Keratinocyte (primary cell): ENCODE measurements at regions not wholly inside any gene's neighbourhood (a gene's known extent, or its start where the extent isn't known, plus 50 kb on each side); places are given as distances from the start of the nearest gene placed in this dataset.

Source experiments
- DNase-seq: peaks from one replicate; pipeline ENCODE4 v3.0.0-alpha.2; 2011; ENCODE audit warnings: low read depth, missing footprints, low spot score
- FAIRE-seq: peaks from 2 replicates; lab custom pipeline; 2011; peaks lifted over from hg19 to GRCh38; lab: Jason Lieb, UNC
- H2AFZ ChIP-seq: 2 replicates; pipeline ENCODE4 v1.6.0; 2012; ENCODE audit warnings: low read length, control low read depth, inconsistent platforms; ENCODE audit not compliant: control insufficient read depth
- H3K27ac ChIP-seq: 2 replicates; pipeline ENCODE4 v1.5.1; 2011; ENCODE audit warnings: low read length; ENCODE audit not compliant: control insufficient read depth, insufficient read depth
- H3K27me3 ChIP-seq: 3 replicates; pipeline ENCODE4 v1.6.0; 2011; ENCODE audit warnings: low read length; ENCODE audit not compliant: control insufficient read depth, insufficient read depth; ENCODE audit errors: extremely low read depth
- H3K36me3 ChIP-seq, 2 experiments: 2 replicates in 1 of 2; 3 replicates in 1 of 2; pipeline ENCODE4 v1.5.1; 2011; ENCODE audit warnings: low read length in 2 of 2, mild to moderate bottlenecking in 1 of 2; ENCODE audit not compliant: control insufficient read depth in 2 of 2, insufficient read depth in 2 of 2; ENCODE audit errors: extremely low read depth in 1 of 2
- H3K4me1 ChIP-seq: 3 replicates; pipeline ENCODE4 v1.5.1; 2011; ENCODE audit warnings: low read length; ENCODE audit not compliant: control insufficient read depth, insufficient read depth; ENCODE audit errors: extremely low read depth
- H3K4me2 ChIP-seq: 3 replicates; pipeline ENCODE4 v1.6.0; 2011; ENCODE audit warnings: low read depth, low read length; ENCODE audit not compliant: control insufficient read depth, insufficient read depth; ENCODE audit errors: extremely low read depth
- H3K4me3 ChIP-seq, 3 experiments: fragments of 200-600 bp in 1 of 3; sonication (generic) in 1 of 3; 2 replicates in 2 of 3; 3 replicates in 1 of 3; pipeline ENCODE4 v1.5.1; 2011 to 2016; ENCODE audit warnings: low read length in 3 of 3, mild to moderate bottlenecking in 3 of 3, control low read depth in 2 of 3, inconsistent platforms in 1 of 3, low read depth in 1 of 3, mixed read lengths in 1 of 3, mixed run types in 1 of 3, moderate library complexity in 1 of 3; ENCODE audit not compliant: control insufficient read depth in 2 of 3, insufficient read depth in 2 of 3; ENCODE audit errors: extremely low read depth in 1 of 3
- H3K79me2 ChIP-seq: 2 replicates; pipeline ENCODE4 v1.6.0; 2012; ENCODE audit warnings: low read length; ENCODE audit not compliant: control insufficient read depth, insufficient read depth
- H3K9ac ChIP-seq: 3 replicates; pipeline ENCODE4 v1.6.0; 2011; ENCODE audit warnings: low read length; ENCODE audit not compliant: control insufficient read depth, insufficient read depth; ENCODE audit errors: extremely low read depth
- H3K9me1 ChIP-seq: 3 replicates; pipeline ENCODE4 v1.6.0; 2011; ENCODE audit warnings: low read length; ENCODE audit not compliant: control insufficient read depth, insufficient read depth; ENCODE audit errors: extremely low read depth
- H3K9me3 ChIP-seq: 2 replicates; pipeline ENCODE4 v1.5.1; 2012; ENCODE audit warnings: low read depth, low read length; ENCODE audit not compliant: control insufficient read depth
- H4K20me1 ChIP-seq: 3 replicates; pipeline ENCODE4 v1.6.0; 2011; ENCODE audit warnings: low read length; ENCODE audit not compliant: control insufficient read depth, insufficient read depth; ENCODE audit errors: extremely low read depth
- CTCF ChIP-seq, 3 experiments: IDR thresholded peaks in 1 of 3; conservative IDR thresholded peaks in 1 of 3; optimal IDR thresholded peaks in 1 of 3; 2 replicates in 2 of 3; 3 replicates in 1 of 3; pipeline versions ENCODE3 to v1.5.1; 2011; ENCODE audit warnings: low read length in 3 of 3, mild to moderate bottlenecking in 3 of 3, moderate library complexity in 2 of 3, control low read depth in 1 of 3, inconsistent platforms in 1 of 3; ENCODE audit not compliant: insufficient read depth in 2 of 3; ENCODE audit errors: extremely low read depth in 1 of 3
- EZH2 ChIP-seq: IDR thresholded peaks from one replicate; pipeline ENCODE4 v1.6.1; 2012; ENCODE audit warnings: inconsistent platforms, mild to moderate bottlenecking, low read length, moderate library complexity
- dilution Hi-C: fragments of 300-500 bp; cut with MboI; formaldehyde crosslinking; loops from one replicate; pipeline ENCODE4 v1.7.0; 2020; ENCODE audit warnings: low sequenced_read_pairs; ENCODE audit not compliant: extremely low pct_ligation_motif_present

GRCh38 chr6:139595183-139595582, 220.7 kb upstream of the CITED2 start:
- H3K4me1 ChIP-seq: peaks cover 14% of the 10 kb centered on the region
- no peaks in the 10 kb centered on the region for H3K36me3 ChIP-seq
- TF ChIP-seq EZH2 (no peak), CTCF (optimal IDR thresholded peaks at IDR 0.05 in 1 of 3, IDR thresholded peaks at IDR 0.05 in 1 of 3, conservative IDR thresholded peaks at IDR 0.05 in 1 of 3; ENCODE audit: extremely low read depth in 1 of 3, insufficient read depth in 2 of 3, low read length in 3 of 3) (no peak)
- H3K27ac ChIP-seq: no peak overlapping the region
- H3K9ac ChIP-seq: no peak overlapping the region
- no peak for DNase-seq
- no peak overlapping the region for H3K4me3 ChIP-seq
- H3K9me1 ChIP-seq: no peaks in the 10 kb centered on the region
- H3K4me2 ChIP-seq: no peak overlapping the region
- no peaks in the 10 kb centered on the region for H3K27me3 ChIP-seq
- no peak for FAIRE-seq
- no peaks in the 10 kb centered on the region for H3K79me2 ChIP-seq
- dilution Hi-C loops: no loop called here
- H3K9me3 ChIP-seq: no peaks in the 10 kb centered on the region
- H4K20me1 ChIP-seq: no peaks in the 10 kb centered on the region
- H2AFZ ChIP-seq: no peak overlapping the region

- no peak for FAIRE-seq
Observed at GRCh38 chr6:139594333-139594965, 220.0 kb upstream of the CITED2 start.

More at GRCh38 chr6:139594333-139594965, 220.0 kb upstream of the CITED2 start:
- dilution Hi-C loops: no loop called here
- Histone ChIP-seq H3K4me3 (no peak overlapping the region), H2AFZ (no peak overlapping the region), H3K79me2 (no peaks in the 10 kb centered on the region), H3K27ac (no peak overlapping the region), H3K27me3 (no peaks in the 10 kb centered on the region), H3K4me1 (peaks cover 14% of the 10 kb centered on the region), H3K9ac (no peak overlapping the region), H3K4me2 (no peak overlapping the region), H3K36me3 (no peaks in the 10 kb centered on the region), H4K20me1 (no peaks in the 10 kb centered on the region), H3K9me3 (no peaks in the 10 kb centered on the region), H3K9me1 (no peaks in the 10 kb centered on the region)
- DNase-seq: no peak
- TF ChIP-seq EZH2 (no peak), CTCF (optimal IDR thresholded peaks at IDR 0.05 in 1 of 3, IDR thresholded peaks at IDR 0.05 in 1 of 3, conservative IDR thresholded peaks at IDR 0.05 in 1 of 3; ENCODE audit: extremely low read depth in 1 of 3, insufficient read depth in 2 of 3, low read length in 3 of 3) (no peak)
